Progenitor cell of endocrine pancreas (in vitro differentiated cells): ENCODE measurements at regions not wholly inside any gene's neighbourhood (a gene's known extent, or its start where the extent isn't known, plus 50 kb on each side); places are given as distances from the start of the nearest gene placed in this dataset.

ENCODE experiments used
- DNase-seq: peaks from one replicate; pipeline ENCODE4 v3.0.0; 2021; ENCODE audit warnings: low spot score; ENCODE audit not compliant: unreplicated experiment
- H3K27ac Mint-ChIP-seq: 2 replicates; pipeline ENCODE4 v1.8.0; 2021; ENCODE audit warnings: mild to moderate bottlenecking, moderate library complexity, mixed read lengths
- H3K27me3 Mint-ChIP-seq: 2 replicates; pipeline ENCODE4 v1.8.0; 2021; ENCODE audit warnings: mixed read lengths
- H3K36me3 Mint-ChIP-seq: 2 replicates; pipeline ENCODE4 v1.8.0; 2022; ENCODE audit warnings: mixed read lengths; ENCODE audit not compliant: insufficient read depth
- H3K4me1 Mint-ChIP-seq: 2 replicates; pipeline ENCODE4 v1.8.0; 2021; ENCODE audit warnings: low read depth, mixed read lengths
- H3K4me3 Mint-ChIP-seq: 2 replicates; pipeline ENCODE4 v1.8.0; 2021; ENCODE audit warnings: low read depth, mild to moderate bottlenecking, moderate library complexity, mixed read lengths
- H3K9me3 Mint-ChIP-seq: 2 replicates; pipeline ENCODE4 v1.8.0; 2021; ENCODE audit warnings: low read depth, mixed read lengths
- TF ChIP-seq, protein P1 (sequence below): fragments of 200-600 bp; sonication (generic); IDR thresholded peaks from one replicate; pipeline ENCODE4 v1.5.0; 2021; ENCODE audit warnings: antibody characterized with exemption, mild to moderate bottlenecking; ENCODE audit not compliant: unreplicated experiment

DNA sequence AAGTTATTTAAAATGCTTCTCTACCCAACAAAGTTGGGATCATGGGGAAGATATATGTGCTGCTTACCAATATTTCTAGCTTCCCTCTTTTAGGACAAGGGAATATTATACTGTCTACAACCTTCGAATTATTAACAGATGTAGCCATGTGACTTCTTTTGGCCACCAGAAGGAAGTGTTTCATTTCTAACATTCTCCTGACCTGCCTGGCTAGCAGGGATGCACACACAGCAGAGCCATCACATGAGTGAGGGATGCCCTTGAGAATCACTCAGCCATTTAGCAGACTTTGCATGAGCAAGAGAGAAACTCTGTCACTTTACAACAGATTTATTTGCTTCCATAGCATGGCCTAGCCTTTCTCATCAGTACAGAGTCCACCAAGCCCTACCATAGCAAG lies 230.7 kb upstream of the MARCKS start:
- DNase-seq, result no peak
- TF ChIP-seq, protein P1, sequence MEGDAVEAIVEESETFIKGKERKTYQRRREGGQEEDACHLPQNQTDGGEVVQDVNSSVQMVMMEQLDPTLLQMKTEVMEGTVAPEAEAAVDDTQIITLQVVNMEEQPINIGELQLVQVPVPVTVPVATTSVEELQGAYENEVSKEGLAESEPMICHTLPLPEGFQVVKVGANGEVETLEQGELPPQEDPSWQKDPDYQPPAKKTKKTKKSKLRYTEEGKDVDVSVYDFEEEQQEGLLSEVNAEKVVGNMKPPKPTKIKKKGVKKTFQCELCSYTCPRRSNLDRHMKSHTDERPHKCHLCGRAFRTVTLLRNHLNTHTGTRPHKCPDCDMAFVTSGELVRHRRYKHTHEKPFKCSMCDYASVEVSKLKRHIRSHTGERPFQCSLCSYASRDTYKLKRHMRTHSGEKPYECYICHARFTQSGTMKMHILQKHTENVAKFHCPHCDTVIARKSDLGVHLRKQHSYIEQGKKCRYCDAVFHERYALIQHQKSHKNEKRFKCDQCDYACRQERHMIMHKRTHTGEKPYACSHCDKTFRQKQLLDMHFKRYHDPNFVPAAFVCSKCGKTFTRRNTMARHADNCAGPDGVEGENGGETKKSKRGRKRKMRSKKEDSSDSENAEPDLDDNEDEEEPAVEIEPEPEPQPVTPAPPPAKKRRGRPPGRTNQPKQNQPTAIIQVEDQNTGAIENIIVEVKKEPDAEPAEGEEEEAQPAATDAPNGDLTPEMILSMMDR, result no peak
- H3K27me3 Mint-ChIP-seq, result peaks cover 3% of the 10 kb centered on the region
- H3K9me3 Mint-ChIP-seq, result no peaks in the 10 kb centered on the region
- no peak overlapping the region for H3K4me3 Mint-ChIP-seq
- H3K27ac Mint-ChIP-seq, result no peak overlapping the region
- H3K4me1 Mint-ChIP-seq, result peaks cover 6% of the 10 kb centered on the region
- H3K36me3 Mint-ChIP-seq, result no peaks in the 10 kb centered on the region

DNA sequence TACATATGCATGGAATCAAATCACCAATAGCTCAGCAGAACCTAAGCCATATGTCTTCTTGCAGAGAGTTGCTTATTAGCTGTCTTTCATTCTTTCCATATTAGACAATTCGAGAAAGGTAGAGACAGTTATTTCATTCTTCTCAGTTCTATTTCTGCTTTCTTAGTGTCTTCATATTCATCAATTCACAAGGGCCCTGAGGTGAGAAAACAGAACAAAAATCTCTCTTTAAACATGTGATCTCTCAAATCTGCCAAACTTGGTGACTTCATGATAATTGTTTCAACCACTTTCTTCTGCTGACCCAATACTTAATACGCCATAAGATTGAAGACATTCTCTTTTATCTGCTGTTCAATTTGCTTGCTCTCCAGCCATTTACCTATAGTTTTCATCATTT lies 229.7 kb upstream of the MARCKS start:
- Mint-ChIP-seq H3K4me1 (peaks cover 10% of the 10 kb centered on the region), H3K27me3 (peaks cover 3% of the 10 kb centered on the region), H3K4me3 (no peak overlapping the region)

GRCh38 chr6:113629256-113629655 lies 227.9 kb upstream of the MARCKS start:
- H3K4me1 Mint-ChIP-seq, result peaks cover 11% of the 10 kb centered on the region
- H3K27me3 Mint-ChIP-seq, result peaks cover 3% of the 10 kb centered on the region
- no peak overlapping the region for H3K27ac Mint-ChIP-seq
- no peaks in the 10 kb centered on the region for H3K9me3 Mint-ChIP-seq
- H3K36me3 Mint-ChIP-seq, result no peaks in the 10 kb centered on the region
- no peak overlapping the region for H3K4me3 Mint-ChIP-seq
- TF ChIP-seq, protein P1, result no peak
- no peak for DNase-seq

More for the DNA sequence above, 229.7 kb upstream of the MARCKS start:
- H3K27ac Mint-ChIP-seq, result no peak overlapping the region
- H3K36me3 Mint-ChIP-seq, result no peaks in the 10 kb centered on the region
- TF ChIP-seq, protein P1, result no peak
- DNase-seq, result no peak
- H3K9me3 Mint-ChIP-seq, result no peaks in the 10 kb centered on the region

- TF ChIP-seq, protein P1, result no peak
- no peak overlapping the region for H3K27ac Mint-ChIP-seq
These were observed 227.0 kb upstream of the MARCKS start for GRCh38 chr6:113629975-113630737.

DNA sequence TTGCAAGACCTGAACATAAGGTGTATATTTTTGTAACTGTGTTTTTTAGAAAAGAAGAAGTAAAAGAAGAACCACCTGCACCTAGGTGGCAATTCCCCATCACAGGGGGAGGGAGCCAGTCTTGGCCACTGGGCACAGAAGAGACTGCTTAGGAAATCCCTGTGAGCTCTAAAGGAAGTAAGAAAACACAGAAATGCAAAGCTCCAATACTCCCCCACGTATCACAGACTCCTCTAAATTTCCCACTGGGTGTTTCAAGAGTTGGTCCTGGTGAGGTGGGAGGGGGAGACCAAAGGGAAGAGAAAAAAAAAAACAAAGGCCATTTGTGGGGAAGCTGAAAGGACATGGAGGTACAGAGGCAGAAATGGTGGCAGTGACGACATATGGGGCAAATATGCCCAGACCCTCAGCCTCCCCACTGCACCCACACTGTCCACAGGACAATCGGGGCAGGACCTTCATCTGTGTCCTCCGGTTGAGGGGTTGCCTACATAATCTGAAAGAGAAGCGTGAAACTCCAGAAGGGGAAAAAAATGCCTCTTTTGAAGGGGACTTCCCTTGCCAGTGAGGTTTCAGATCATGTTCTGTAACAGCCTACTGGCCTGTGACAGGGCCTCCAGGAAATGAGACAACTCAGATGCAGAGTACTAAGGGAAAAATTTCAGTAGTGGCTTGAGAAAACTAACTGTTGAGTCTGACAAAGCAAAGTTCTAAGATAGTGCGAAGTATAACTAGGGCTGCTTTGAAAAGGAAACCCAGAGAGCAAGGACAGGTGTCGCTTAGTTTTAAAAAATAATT lies 226.2 kb upstream of the MARCKS start:
- Mint-ChIP-seq H3K9me3 (no peaks in the 10 kb centered on the region), H3K4me3 (no peak overlapping the region), H3K36me3 (no peaks in the 10 kb centered on the region), H3K27ac (no peak overlapping the region), H3K4me1 (peaks cover 21% of the 10 kb centered on the region), H3K27me3 (peaks cover 3% of the 10 kb centered on the region)
- TF ChIP-seq, protein P1, result no peak
- no peak for DNase-seq

More at GRCh38 chr6:113629975-113630737, 227.0 kb upstream of the MARCKS start:
- peaks cover 3% of the 10 kb centered on the region for H3K27me3 Mint-ChIP-seq
- no peaks in the 10 kb centered on the region for H3K9me3 Mint-ChIP-seq
- H3K36me3 Mint-ChIP-seq, result no peaks in the 10 kb centered on the region
- peaks cover 19% of the 10 kb centered on the region for H3K4me1 Mint-ChIP-seq
- H3K4me3 Mint-ChIP-seq, result no peak overlapping the region
- DNase-seq, result no peak
